ENCODE measurements at regions not wholly inside any gene's neighbourhood (a gene's known extent, or its start where the extent isn't known, plus 50 kb on each side); places are given as distances from the start of the nearest gene placed in this dataset.

GRCh38 chr16:85984231-85984880 is 85.4 kb downstream of the IRF8 start:
- Histone ChIP-seq H3K4me3 (replicated peaks in 1 of 3; ENCODE audit: insufficient read depth in 1 of 3, low read depth in 1 of 3, low read length in 3 of 3) (no peak overlapping the region), H3K27ac (ENCODE audit: insufficient read depth, low read depth, low read length) (no peak overlapping the region), H3K79me2 (ENCODE audit: control insufficient read depth, insufficient read depth, low read length) (no peaks in the 10 kb centered on the region), H3K9ac (replicated peaks; ENCODE audit: extremely low read depth, insufficient read depth, low read length) (no peak overlapping the region), H3K9me3 (replicated peaks; ENCODE audit: control insufficient read depth, insufficient read depth, low read length) (no peaks in the 10 kb centered on the region), H3K27me3 (ENCODE audit: control insufficient read depth in 2 of 2, insufficient read depth in 2 of 2, low read length in 2 of 2) (peaks cover 0 to 5% of the 10 kb centered on the region in 2 experiments), H3K9me1 (replicated peaks; ENCODE audit: control insufficient read depth, extremely low read depth, insufficient read depth, low read length) (no peaks in the 10 kb centered on the region), H3K36me3 (ENCODE audit: control insufficient read depth in 2 of 2, extremely low read depth in 1 of 2, insufficient read depth in 2 of 2, low read length in 2 of 2) (no peaks in the 10 kb centered on the region), H4K20me1 (replicated peaks; ENCODE audit: control insufficient read depth, extremely low read depth, insufficient read depth, low read length) (no peaks in the 10 kb centered on the region), H3K4me1 (ENCODE audit: control insufficient read depth, extremely low read depth, insufficient read depth, low read length) (no peaks in the 10 kb centered on the region), H3K4me2 (ENCODE audit: insufficient read depth, low read length) (no peak overlapping the region), H2AFZ (ENCODE audit: low read depth, low read length) (no peak overlapping the region)
- ChIA-PET CTCF (interaction anchor here (1.5 to 14.3 kb wide), 2 partner anchors 106 to 163 kb away, joined by 5 to 564 read pairs; no protein-coding TSS in a partner anchor), POLR2A (no interaction called here)
- DNase-seq (ENCODE audit: low read depth, low spot score) = no peak
- dilution Hi-C loops (cut with MboI; ENCODE audit: extremely low pct_ligation_motif_present, low sequenced_read_pairs) = no loop called here
- intact Hi-C loops (cut with micrococcal nuclease) = no loop called here
- TF ChIP-seq POLR2A (IDR thresholded peaks at IDR 0.05; ENCODE audit: low read depth, low read length) (no peak), POLR2AphosphoS5 (IDR thresholded peaks at IDR 0.05; ENCODE audit: insufficient read depth, low read depth, low read length) (no peak), JUN (IDR thresholded peaks at IDR 0.05; ENCODE audit: borderline replicate concordance, insufficient read depth, insufficient read length, low read depth) (no peak), MAX (IDR thresholded peaks at IDR 0.05; ENCODE audit: insufficient read depth, insufficient read length) (no peak)
- FAIRE-seq = no peak
- BruUV-seq (replicated peaks) = no TSS peak

- intact Hi-C loops (cut with micrococcal nuclease) (no loop called here), dilution Hi-C loops (cut with MboI; ENCODE audit: extremely low pct_ligation_motif_present, low sequenced_read_pairs) (no loop called here)
- no TSS peak for BruUV-seq (replicated peaks)
These were observed 86.0 kb downstream of the IRF8 start for GRCh38 chr16:85984947-85985451.

More at GRCh38 chr16:85984947-85985451, 86.0 kb downstream of the IRF8 start:
- Histone ChIP-seq H3K27me3 (ENCODE audit: control insufficient read depth in 2 of 2, insufficient read depth in 2 of 2, low read length in 2 of 2) (peaks cover 0 to 5% of the 10 kb centered on the region in 2 experiments), H2AFZ (ENCODE audit: low read depth, low read length) (no peak overlapping the region), H3K79me2 (ENCODE audit: control insufficient read depth, insufficient read depth, low read length) (no peaks in the 10 kb centered on the region), H3K9me1 (replicated peaks; ENCODE audit: control insufficient read depth, extremely low read depth, insufficient read depth, low read length) (no peaks in the 10 kb centered on the region), H3K36me3 (ENCODE audit: control insufficient read depth in 2 of 2, extremely low read depth in 1 of 2, insufficient read depth in 2 of 2, low read length in 2 of 2) (no peaks in the 10 kb centered on the region), H3K4me1 (ENCODE audit: control insufficient read depth, extremely low read depth, insufficient read depth, low read length) (no peaks in the 10 kb centered on the region), H4K20me1 (replicated peaks; ENCODE audit: control insufficient read depth, extremely low read depth, insufficient read depth, low read length) (no peaks in the 10 kb centered on the region), H3K4me3 (replicated peaks in 1 of 3; ENCODE audit: insufficient read depth in 1 of 3, low read depth in 1 of 3, low read length in 3 of 3) (no peak overlapping the region), H3K9ac (replicated peaks; ENCODE audit: extremely low read depth, insufficient read depth, low read length) (no peak overlapping the region), H3K27ac (ENCODE audit: insufficient read depth, low read depth, low read length) (no peak overlapping the region), H3K4me2 (ENCODE audit: insufficient read depth, low read length) (no peak overlapping the region), H3K9me3 (replicated peaks; ENCODE audit: control insufficient read depth, insufficient read depth, low read length) (no peaks in the 10 kb centered on the region)
- FAIRE-seq (no peak), DNase-seq (ENCODE audit: low read depth, low spot score) (peak; percentile 9)
- ChIA-PET POLR2A (no interaction called here), CTCF (interaction anchor here (1.5 to 14.3 kb wide), 2 partner anchors 106 to 163 kb away, joined by 5 to 564 read pairs; no protein-coding TSS in a partner anchor)
- TF ChIP-seq MYC (IDR thresholded peaks at IDR 0.05; ENCODE audit: low read depth, low read length) = no peak
- no peak for TF ChIP-seq POLR2A (IDR thresholded peaks at IDR 0.05; ENCODE audit: low read depth, low read length)
- no peak for TF ChIP-seq JUN (IDR thresholded peaks at IDR 0.05; ENCODE audit: borderline replicate concordance, insufficient read depth, insufficient read length, low read depth)
- TF ChIP-seq FOS (IDR thresholded peaks at IDR 0.05; ENCODE audit: borderline replicate concordance, insufficient read depth, low read length) = no peak
- TF ChIP-seq CTCF (IDR thresholded peaks at IDR 0.05; ENCODE audit: extremely low read depth in 1 of 2, insufficient read depth in 1 of 2, low read depth in 1 of 2, low read length in 2 of 2) = no peak
- TF ChIP-seq POLR2AphosphoS5 (IDR thresholded peaks at IDR 0.05; ENCODE audit: insufficient read depth, low read depth, low read length) = no peak
- TF ChIP-seq EZH2 (IDR thresholded peaks at IDR 0.05; ENCODE audit: borderline replicate concordance, low read depth, low read length, severe bottlenecking) = no peak
- TF ChIP-seq MAX (IDR thresholded peaks at IDR 0.05; ENCODE audit: insufficient read depth, insufficient read length) = no peak
- no peak for TF ChIP-seq GATA2 (IDR thresholded peaks at IDR 0.05; ENCODE audit: insufficient read depth, insufficient read length, low read depth, low read length)

All from endothelial cell of umbilical vein (primary cell).